ENCODE measurements at regions not wholly inside any gene's neighbourhood (a gene's known extent, or its start where the extent isn't known, plus 50 kb on each side); places are given as distances from the start of the nearest gene placed in this dataset.

- DNase-seq (ENCODE audit: extremely low spot score, unreplicated experiment), result no peak
- Mint-ChIP-seq H3K4me3 (no peak overlapping the region), H3K4me1 (ENCODE audit: unreplicated experiment) (no peaks in the 10 kb centered on the region), H3K27ac (no peak overlapping the region), H3K36me3 (no peaks in the 10 kb centered on the region), H3K27me3 (no peaks in the 10 kb centered on the region), H3K9me3 (no peaks in the 10 kb centered on the region)
- no peak for TF ChIP-seq CTCF (conservative IDR thresholded peaks at IDR 0.05)
These were observed 2284.5 kb downstream of the LRRC4C start for GRCh38 chr11:39174965-39175364.

GRCh38 chr11:39174196-39174595 is 2285.3 kb downstream of the LRRC4C start:
- Mint-ChIP-seq H3K4me1 (ENCODE audit: unreplicated experiment) (no peaks in the 10 kb centered on the region), H3K36me3 (no peaks in the 10 kb centered on the region), H3K4me3 (no peak overlapping the region), H3K27me3 (no peaks in the 10 kb centered on the region), H3K27ac (no peak overlapping the region), H3K9me3 (no peaks in the 10 kb centered on the region)
- DNase-seq (ENCODE audit: extremely low spot score, unreplicated experiment), result no peak
- TF ChIP-seq CTCF (conservative IDR thresholded peaks at IDR 0.05), result no peak

GRCh38 chr11:39165021-39165420 is 2294.4 kb downstream of the LRRC4C start:
- Mint-ChIP-seq H3K27me3 (no peaks in the 10 kb centered on the region), H3K4me3 (no peak overlapping the region), H3K36me3 (no peaks in the 10 kb centered on the region), H3K4me1 (ENCODE audit: unreplicated experiment) (no peaks in the 10 kb centered on the region), H3K27ac (no peak overlapping the region), H3K9me3 (no peaks in the 10 kb centered on the region)
- no peak for DNase-seq (ENCODE audit: extremely low spot score, unreplicated experiment)
- TF ChIP-seq CTCF (conservative IDR thresholded peaks at IDR 0.05), result no peak

DNA sequence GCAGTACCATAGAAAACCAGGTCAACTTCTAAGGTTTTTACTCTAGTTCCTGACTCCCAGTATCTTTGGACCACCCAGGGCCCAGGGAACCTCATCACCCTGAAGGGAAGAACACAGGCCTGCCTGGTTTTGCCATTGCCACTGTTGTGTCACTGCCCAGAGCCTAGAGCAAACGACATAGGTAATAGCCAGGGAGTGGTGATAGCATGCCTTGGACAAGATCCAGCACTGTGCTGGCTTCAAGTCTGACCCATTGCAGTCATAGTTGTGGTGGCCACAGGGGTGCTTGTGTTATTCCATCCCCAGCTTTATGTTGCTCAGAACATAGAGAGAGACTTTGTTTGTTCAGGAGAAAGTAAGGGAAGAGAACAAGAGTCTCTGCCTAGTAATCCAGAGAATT is 2310.2 kb downstream of the LRRC4C start:
- Mint-ChIP-seq H3K27ac (no peak overlapping the region), H3K36me3 (no peaks in the 10 kb centered on the region), H3K27me3 (no peaks in the 10 kb centered on the region), H3K4me3 (no peak overlapping the region), H3K9me3 (no peaks in the 10 kb centered on the region), H3K4me1 (ENCODE audit: unreplicated experiment) (no peaks in the 10 kb centered on the region)
- no peak for DNase-seq (ENCODE audit: extremely low spot score, unreplicated experiment)
- no peak for TF ChIP-seq CTCF (conservative IDR thresholded peaks at IDR 0.05)

- Mint-ChIP-seq H3K4me1 (ENCODE audit: unreplicated experiment) (no peaks in the 10 kb centered on the region), H3K36me3 (no peaks in the 10 kb centered on the region), H3K27ac (no peak overlapping the region), H3K27me3 (no peaks in the 10 kb centered on the region), H3K9me3 (no peaks in the 10 kb centered on the region), H3K4me3 (no peak overlapping the region)
- no peak for TF ChIP-seq CTCF (conservative IDR thresholded peaks at IDR 0.05)
- DNase-seq (ENCODE audit: extremely low spot score, unreplicated experiment), result no peak
These were observed 2314.1 kb downstream of the LRRC4C start for GRCh38 chr11:39145346-39145745.
